ENCODE measurements at regions not wholly inside any gene's neighbourhood (a gene's known extent, or its start where the extent isn't known, plus 50 kb on each side); places are given as distances from the start of the nearest gene placed in this dataset.
"Not testable (repeated sequence)": the region's sequence is repeated elsewhere in the genome, so short reads cannot be mapped to it uniquely, and the experiment has no call there.

DNA sequence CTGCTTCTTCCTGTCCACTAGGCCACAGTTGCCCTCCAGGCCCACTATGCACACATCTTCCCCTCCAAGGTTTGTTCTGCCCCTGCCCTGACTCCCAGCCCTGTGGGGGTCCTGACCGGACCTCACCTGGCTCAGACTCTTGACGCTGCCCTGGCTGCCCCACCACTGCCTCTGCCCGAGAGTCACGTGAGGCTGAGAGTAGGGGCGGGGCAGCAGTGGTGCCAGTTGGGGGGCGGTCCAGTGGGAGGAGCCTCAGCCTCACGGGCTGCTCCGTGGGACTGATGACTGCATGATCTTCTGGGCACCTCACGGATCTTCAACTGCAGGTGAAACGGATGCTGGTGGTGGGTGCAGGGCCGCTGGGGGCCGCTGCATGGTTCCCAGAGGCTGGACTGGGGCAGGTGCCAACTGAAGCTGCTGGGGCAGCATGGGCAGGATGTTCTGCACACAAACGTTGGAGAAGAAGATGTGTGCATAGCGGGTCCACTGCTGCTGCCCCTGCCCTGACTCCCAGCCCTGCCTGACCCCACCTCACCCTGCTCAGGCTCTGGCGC is 77.6 kb downstream of the HHIPL2 start:
- H3K4me1 ChIP-seq (ENCODE audit: low read length); H4K20me1 ChIP-seq (ENCODE audit: insufficient read depth, low read length); H3K4me2 ChIP-seq (ENCODE audit: low read length); H3K79me2 ChIP-seq (ENCODE audit: low read length); H3K36me3 ChIP-seq (replicated peaks; ENCODE audit: low read depth, low read length); H3K27ac ChIP-seq (ENCODE audit: low read length); H3K27me3 ChIP-seq (ENCODE audit: low read depth, low read length); H3K4me3 ChIP-seq (ENCODE audit: low read length); H3K9me3 ChIP-seq (ENCODE audit: insufficient read depth, low read length); H2AFZ ChIP-seq (ENCODE audit: low read depth, low read length); H3K9ac ChIP-seq (ENCODE audit: low read length): not testable (repeated sequence)

DNA sequence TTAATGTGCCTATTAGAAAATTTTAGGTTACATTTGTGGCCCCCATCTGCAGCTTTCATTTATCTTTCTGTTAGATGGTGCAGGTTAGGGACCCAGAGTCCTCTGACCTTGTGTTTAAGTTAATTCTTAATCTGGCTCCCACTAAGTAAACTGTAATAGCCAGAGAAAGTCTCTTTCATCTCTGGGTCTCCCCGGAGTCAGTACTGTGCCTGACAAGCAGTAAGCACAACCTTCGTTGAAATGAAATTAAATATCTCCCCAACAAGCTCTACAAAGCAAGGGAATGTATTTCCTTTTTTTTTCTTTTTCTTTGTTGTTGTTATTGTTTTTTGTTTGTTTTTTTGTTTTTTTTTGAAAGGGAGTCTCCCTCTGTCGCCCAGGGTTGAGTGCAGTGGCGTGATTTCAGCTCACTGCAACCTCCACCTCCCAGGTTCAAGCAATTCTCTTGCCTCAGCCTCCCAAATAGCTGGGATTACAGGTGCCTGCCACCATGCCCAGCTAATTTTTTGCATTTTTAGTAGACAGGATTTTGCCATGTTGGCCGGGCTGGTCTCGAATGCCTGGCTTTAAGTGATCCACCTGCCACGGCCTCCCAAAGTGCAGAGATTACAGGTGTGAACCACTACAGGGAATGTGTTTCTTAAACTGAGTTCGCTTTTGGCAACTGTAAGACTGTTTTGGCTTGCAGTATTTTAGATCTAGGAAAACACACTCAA is 81.6 kb downstream of the HHIPL2 start:
- H3K4me2 ChIP-seq (ENCODE audit: low read length), result peak overlapping the region; percentile 21
- H3K79me2 ChIP-seq (ENCODE audit: low read length), result no peaks in the 10 kb centered on the region
- no peaks in the 10 kb centered on the region for H4K20me1 ChIP-seq (ENCODE audit: insufficient read depth, low read length)
- no peak overlapping the region for H2AFZ ChIP-seq (ENCODE audit: low read depth, low read length)
- H3K9ac ChIP-seq (ENCODE audit: low read length), result no peak overlapping the region
- peaks cover 6% of the 10 kb centered on the region for H3K4me1 ChIP-seq (ENCODE audit: low read length)
- H3K9me3 ChIP-seq (ENCODE audit: insufficient read depth, low read length), result no peaks in the 10 kb centered on the region
- no peaks in the 10 kb centered on the region for H3K36me3 ChIP-seq (replicated peaks; ENCODE audit: low read depth, low read length)
- H3K27ac ChIP-seq (ENCODE audit: low read length), result no peak overlapping the region
- TF ChIP-seq, protein P1, sequence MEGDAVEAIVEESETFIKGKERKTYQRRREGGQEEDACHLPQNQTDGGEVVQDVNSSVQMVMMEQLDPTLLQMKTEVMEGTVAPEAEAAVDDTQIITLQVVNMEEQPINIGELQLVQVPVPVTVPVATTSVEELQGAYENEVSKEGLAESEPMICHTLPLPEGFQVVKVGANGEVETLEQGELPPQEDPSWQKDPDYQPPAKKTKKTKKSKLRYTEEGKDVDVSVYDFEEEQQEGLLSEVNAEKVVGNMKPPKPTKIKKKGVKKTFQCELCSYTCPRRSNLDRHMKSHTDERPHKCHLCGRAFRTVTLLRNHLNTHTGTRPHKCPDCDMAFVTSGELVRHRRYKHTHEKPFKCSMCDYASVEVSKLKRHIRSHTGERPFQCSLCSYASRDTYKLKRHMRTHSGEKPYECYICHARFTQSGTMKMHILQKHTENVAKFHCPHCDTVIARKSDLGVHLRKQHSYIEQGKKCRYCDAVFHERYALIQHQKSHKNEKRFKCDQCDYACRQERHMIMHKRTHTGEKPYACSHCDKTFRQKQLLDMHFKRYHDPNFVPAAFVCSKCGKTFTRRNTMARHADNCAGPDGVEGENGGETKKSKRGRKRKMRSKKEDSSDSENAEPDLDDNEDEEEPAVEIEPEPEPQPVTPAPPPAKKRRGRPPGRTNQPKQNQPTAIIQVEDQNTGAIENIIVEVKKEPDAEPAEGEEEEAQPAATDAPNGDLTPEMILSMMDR (IDR thresholded peaks at IDR 0.05; ENCODE audit: low read depth, low read length), result no peak
- no peak for TF ChIP-seq EZH2phosphoT487 (IDR thresholded peaks at IDR 0.05; ENCODE audit: low read depth)
- peaks cover 6% of the 10 kb centered on the region for H3K27me3 ChIP-seq (ENCODE audit: low read depth, low read length)
- H3K4me3 ChIP-seq (ENCODE audit: low read length), result no peak overlapping the region

DNA sequence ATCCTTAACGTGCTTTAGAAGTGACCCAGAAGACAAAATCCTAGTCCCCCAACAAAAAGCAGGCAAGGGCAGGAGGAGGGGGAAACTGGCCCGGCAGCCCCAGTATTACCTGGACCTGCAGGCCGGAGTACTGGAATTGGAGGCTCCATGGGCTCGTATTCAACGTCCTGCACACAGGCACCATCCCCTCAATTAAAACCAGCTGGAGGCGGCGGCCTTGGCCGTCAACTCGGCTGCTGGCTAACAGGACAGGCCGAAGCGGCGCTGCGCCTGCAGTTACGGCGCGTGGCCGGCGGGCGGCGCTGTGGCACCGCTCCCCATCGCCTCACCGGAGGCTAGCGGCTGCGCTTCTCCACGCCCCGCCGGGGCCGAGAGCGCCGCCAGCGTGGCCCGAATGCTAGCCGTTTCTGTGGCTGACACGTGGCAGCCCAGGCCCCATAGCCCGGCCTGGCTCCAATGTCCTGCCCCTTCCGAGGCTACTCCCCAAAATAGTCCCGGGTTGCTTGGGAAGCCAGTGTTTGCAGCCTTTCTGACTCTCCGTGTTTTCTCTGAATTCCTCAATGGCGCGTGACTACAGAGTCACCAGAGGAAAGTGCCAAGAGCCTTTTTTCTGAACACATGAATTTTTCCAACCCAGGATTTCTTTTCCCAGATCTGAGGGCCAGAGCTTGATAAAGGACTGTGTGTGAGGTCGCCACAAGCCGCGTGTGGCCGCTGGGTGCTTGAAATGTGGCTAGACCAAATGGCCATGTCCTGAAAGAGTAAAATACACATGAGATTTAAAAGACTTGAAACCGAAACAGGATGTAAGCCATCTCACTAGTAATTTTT is 82.5 kb downstream of the HHIPL2 start:
- peak overlapping the region; percentile 90 for H3K9ac ChIP-seq (ENCODE audit: low read length)
- no peaks in the 10 kb centered on the region for H3K36me3 ChIP-seq (replicated peaks; ENCODE audit: low read depth, low read length)

DNA sequence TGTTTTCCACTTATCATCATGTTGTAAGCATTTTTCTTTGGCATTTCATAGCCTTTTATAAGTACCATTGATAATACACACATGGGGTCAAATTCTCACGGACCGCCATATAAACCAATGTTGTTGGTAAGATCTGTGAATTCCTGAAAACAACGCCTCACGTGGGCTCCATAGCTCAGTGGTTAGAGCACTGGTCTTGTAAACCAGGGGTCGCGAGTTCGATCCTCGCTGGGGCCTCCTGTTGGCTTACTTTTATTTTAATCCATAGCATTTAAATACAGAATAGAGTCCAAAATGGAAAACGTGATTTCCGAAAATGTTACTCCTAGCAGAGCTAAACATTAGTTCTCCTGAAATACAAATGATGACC is 83.1 kb downstream of the HHIPL2 start:
- no peaks in the 10 kb centered on the region for H3K36me3 ChIP-seq (replicated peaks; ENCODE audit: low read depth, low read length)
- H2AFZ ChIP-seq (ENCODE audit: low read depth, low read length), result peak overlapping the region; percentile 82
- peak overlapping the region; percentile 42 for H3K27ac ChIP-seq (ENCODE audit: low read length)
- H4K20me1 ChIP-seq (ENCODE audit: insufficient read depth, low read length), result no peaks in the 10 kb centered on the region
- H3K9me3 ChIP-seq (ENCODE audit: insufficient read depth, low read length), result no peaks in the 10 kb centered on the region
- H3K4me3 ChIP-seq (ENCODE audit: low read length), result peak overlapping the region; percentile 81
- no peaks in the 10 kb centered on the region for H3K79me2 ChIP-seq (ENCODE audit: low read length)
- TF ChIP-seq, protein P1 (IDR thresholded peaks at IDR 0.05; ENCODE audit: low read depth, low read length), result no peak
- TF ChIP-seq EZH2phosphoT487 (IDR thresholded peaks at IDR 0.05; ENCODE audit: low read depth), result no peak
- H3K4me2 ChIP-seq (ENCODE audit: low read length), result peak overlapping the region; percentile 98
- H3K27me3 ChIP-seq (ENCODE audit: low read depth, low read length), result peaks cover 6% of the 10 kb centered on the region
- H3K4me1 ChIP-seq (ENCODE audit: low read length), result peaks cover 6% of the 10 kb centered on the region
- peak overlapping the region; percentile 90 for H3K9ac ChIP-seq (ENCODE audit: low read length)

More for the DNA sequence above, 82.5 kb downstream of the HHIPL2 start:
- H3K27ac ChIP-seq (ENCODE audit: low read length), result peak overlapping the region; percentile 67
- TF ChIP-seq EZH2phosphoT487 (IDR thresholded peaks at IDR 0.05; ENCODE audit: low read depth), result no peak
- TF ChIP-seq, protein P1 (IDR thresholded peaks at IDR 0.05; ENCODE audit: low read depth, low read length), result peak; percentile 97
- no peaks in the 10 kb centered on the region for H3K9me3 ChIP-seq (ENCODE audit: insufficient read depth, low read length)
- no peaks in the 10 kb centered on the region for H3K79me2 ChIP-seq (ENCODE audit: low read length)
- H4K20me1 ChIP-seq (ENCODE audit: insufficient read depth, low read length), result no peaks in the 10 kb centered on the region
- H3K4me1 ChIP-seq (ENCODE audit: low read length), result peaks cover 6% of the 10 kb centered on the region
- H3K27me3 ChIP-seq (ENCODE audit: low read depth, low read length), result peaks cover 6% of the 10 kb centered on the region
- H3K4me3 ChIP-seq (ENCODE audit: low read length), result peak overlapping the region; percentile 81
- H2AFZ ChIP-seq (ENCODE audit: low read depth, low read length), result peak overlapping the region; percentile 99
- peak overlapping the region; percentile 98 for H3K4me2 ChIP-seq (ENCODE audit: low read length)
